ENCODE measurements at regions not wholly inside any gene's neighbourhood (a gene's known extent, or its start where the extent isn't known, plus 50 kb on each side); places are given as distances from the start of the nearest gene placed in this dataset.

- Histone ChIP-seq H3K4me2 (ENCODE audit: low read length) (no peak overlapping the region), H2AFZ (ENCODE audit: low read depth, low read length) (no peak overlapping the region), H3K9ac (ENCODE audit: low read length) (no peak overlapping the region), H4K20me1 (ENCODE audit: insufficient read depth) (no peaks in the 10 kb centered on the region), H3K36me3 (ENCODE audit: insufficient read depth, low read length) (no peaks in the 10 kb centered on the region), H3K4me3 (ENCODE audit: low read length) (no peak overlapping the region), H3K9me3 (ENCODE audit: low read length) (no peaks in the 10 kb centered on the region), H3K9me2 (ENCODE audit: insufficient read depth, low read length) (no peaks in the 10 kb centered on the region), H3K79me2 (replicated peaks; ENCODE audit: insufficient read depth, low read length) (no peaks in the 10 kb centered on the region), H3K27me3 (ENCODE audit: insufficient read depth, low read depth, low read length) (no peaks in the 10 kb centered on the region), H3K27ac (ENCODE audit: low read length) (no peak overlapping the region), H3F3A (ENCODE audit: insufficient read depth, low read length, poor library complexity, severe bottlenecking) (no peaks in the 10 kb centered on the region)
- TF ChIP-seq SMC3 (conservative IDR thresholded peaks at IDR 0.05; ENCODE audit: poor library complexity) (no peak), EZH2 (IDR thresholded peaks at IDR 0.05; ENCODE audit: borderline replicate concordance, insufficient read depth, low read length, poor library complexity, severe bottlenecking) (no peak), POLR2AphosphoS5 (IDR thresholded peaks at IDR 0.05) (no peak), TAF1 (IDR thresholded peaks at IDR 0.05; ENCODE audit: low read depth) (no peak), MXI1 (conservative IDR thresholded peaks at IDR 0.05; ENCODE audit: poor library complexity, severe bottlenecking) (no peak), RAD21 (conservative IDR thresholded peaks at IDR 0.05) (no peak), CTCF (IDR thresholded peaks at IDR 0.05; ENCODE audit: poor library complexity, severe bottlenecking) (no peak), REST (IDR thresholded peaks at IDR 0.05; ENCODE audit: borderline replicate concordance) (no peak), EP300 (conservative IDR thresholded peaks at IDR 0.05; ENCODE audit: poor library complexity, severe bottlenecking) (no peak)
Measured at GRCh38 chr1:213622365-213623063, 365.3 kb upstream of the PROX1 start.

GRCh38 chr1:213623064-213623581 is 364.6 kb upstream of the PROX1 start:
- H3K4me3 ChIP-seq (ENCODE audit: low read length) = no peak overlapping the region
- no peaks in the 10 kb centered on the region for H3K9me3 ChIP-seq (ENCODE audit: low read length)
- TF ChIP-seq CTCF (IDR thresholded peaks at IDR 0.05; ENCODE audit: poor library complexity, severe bottlenecking) (no peak), REST (IDR thresholded peaks at IDR 0.05; ENCODE audit: borderline replicate concordance) (no peak), MXI1 (conservative IDR thresholded peaks at IDR 0.05; ENCODE audit: poor library complexity, severe bottlenecking) (no peak), POLR2AphosphoS5 (IDR thresholded peaks at IDR 0.05) (no peak), EP300 (conservative IDR thresholded peaks at IDR 0.05; ENCODE audit: poor library complexity, severe bottlenecking) (no peak), SMC3 (conservative IDR thresholded peaks at IDR 0.05; ENCODE audit: poor library complexity) (no peak), RAD21 (conservative IDR thresholded peaks at IDR 0.05) (no peak), EZH2 (IDR thresholded peaks at IDR 0.05; ENCODE audit: borderline replicate concordance, insufficient read depth, low read length, poor library complexity, severe bottlenecking) (no peak), TAF1 (IDR thresholded peaks at IDR 0.05; ENCODE audit: low read depth) (no peak)
- no peaks in the 10 kb centered on the region for H3K79me2 ChIP-seq (replicated peaks; ENCODE audit: insufficient read depth, low read length)
- no peak overlapping the region for H3K27ac ChIP-seq (ENCODE audit: low read length)
- no peaks in the 10 kb centered on the region for H4K20me1 ChIP-seq (ENCODE audit: insufficient read depth)
- no peaks in the 10 kb centered on the region for H3F3A ChIP-seq (ENCODE audit: insufficient read depth, low read length, poor library complexity, severe bottlenecking)
- H3K9ac ChIP-seq (ENCODE audit: low read length) = no peak overlapping the region
- no peak overlapping the region for H2AFZ ChIP-seq (ENCODE audit: low read depth, low read length)
- no peak overlapping the region for H3K4me2 ChIP-seq (ENCODE audit: low read length)
- H3K27me3 ChIP-seq (ENCODE audit: insufficient read depth, low read depth, low read length) = no peaks in the 10 kb centered on the region
- no peaks in the 10 kb centered on the region for H3K36me3 ChIP-seq (ENCODE audit: insufficient read depth, low read length)
- no peaks in the 10 kb centered on the region for H3K9me2 ChIP-seq (ENCODE audit: insufficient read depth, low read length)
